ENCODE measurements at regions not wholly inside any gene's neighbourhood (a gene's known extent, or its start where the extent isn't known, plus 50 kb on each side); places are given as distances from the start of the nearest gene placed in this dataset.
A peak's percentile ranks its signal among the peaks of the same experiment; 100 is the strongest.

GRCh38 chr1:229031481-229032341, 239.2 kb upstream of the RAB4A start:
- DNase-seq (ENCODE audit: low read depth) = no peak

GRCh38 chr1:229032375-229032774, 238.5 kb upstream of the RAB4A start:
- no peak for DNase-seq (ENCODE audit: low read depth)

DNA sequence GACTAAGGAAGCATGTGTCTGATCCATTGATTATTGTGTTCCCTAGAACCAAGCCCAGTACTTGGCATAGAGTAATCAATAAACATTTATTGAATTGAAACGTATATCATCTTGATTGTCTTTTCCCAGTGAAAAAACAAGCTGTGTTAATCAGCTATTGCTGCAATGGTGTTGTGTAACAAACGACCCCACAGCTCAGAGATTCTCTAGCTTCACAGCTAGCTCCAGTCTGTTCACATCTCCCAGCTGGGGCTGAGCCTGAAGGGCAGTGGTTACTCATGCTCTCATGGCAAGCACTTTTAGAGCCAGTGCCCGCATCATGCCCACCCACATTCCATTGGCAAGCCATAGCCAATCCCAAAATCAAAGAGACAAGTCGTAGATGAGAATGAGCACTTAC, 237.4 kb upstream of the RAB4A start:
- no peak for DNase-seq (ENCODE audit: low read depth)

DNA sequence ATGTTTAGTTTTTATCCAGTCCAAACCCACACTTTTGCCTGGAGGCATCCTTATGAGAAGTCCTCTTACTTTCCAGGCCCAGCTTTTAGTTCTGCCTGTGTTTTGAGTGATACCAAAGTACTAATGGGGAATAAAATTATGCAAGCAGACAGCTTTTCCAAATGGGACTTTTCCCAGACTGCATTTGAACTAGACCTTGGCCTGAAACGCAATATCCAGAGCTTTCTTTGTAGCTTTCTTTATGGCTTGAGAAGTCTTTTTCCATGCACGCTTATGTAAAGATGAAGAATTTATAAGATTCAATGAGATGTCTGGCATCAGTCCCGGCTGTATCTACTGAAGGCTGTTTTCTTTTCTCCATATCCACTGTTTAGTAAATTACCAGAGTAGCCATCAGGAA, 236.6 kb upstream of the RAB4A start:
- no peak for DNase-seq (ENCODE audit: low read depth)

- DNase-seq (ENCODE audit: low read depth) = no peak
Observed at GRCh38 chr1:229035054-229035747, 235.7 kb upstream of the RAB4A start.

DNA sequence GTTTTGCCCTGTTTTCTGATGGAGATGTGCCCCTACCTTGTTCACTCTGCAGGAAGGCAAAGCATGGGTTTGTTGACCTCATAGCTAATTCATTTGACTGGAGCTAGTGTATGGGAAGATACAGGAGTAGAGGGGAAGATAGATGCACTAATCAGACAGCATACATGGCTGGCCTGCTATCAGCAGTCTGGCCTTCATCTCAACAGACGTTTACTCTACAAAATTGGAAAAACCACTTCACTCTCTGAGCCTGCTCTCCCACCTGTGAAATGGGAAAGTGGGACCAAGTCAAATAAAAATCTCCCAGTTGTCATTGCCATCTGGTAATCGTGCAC, 235.2 kb upstream of the RAB4A start:
- no peak for DNase-seq (ENCODE audit: low read depth)

GRCh38 chr1:229037806-229038405, 233.0 kb upstream of the RAB4A start:
- DNase-seq (ENCODE audit: low read depth) = no peak

GRCh38 chr1:229040630-229041358, 230.1 kb upstream of the RAB4A start:
- no peak for DNase-seq (ENCODE audit: low read depth)

- DNase-seq (ENCODE audit: low read depth) = no peak
Observed at GRCh38 chr1:229041946-229042345, 229.0 kb upstream of the RAB4A start.

DNA sequence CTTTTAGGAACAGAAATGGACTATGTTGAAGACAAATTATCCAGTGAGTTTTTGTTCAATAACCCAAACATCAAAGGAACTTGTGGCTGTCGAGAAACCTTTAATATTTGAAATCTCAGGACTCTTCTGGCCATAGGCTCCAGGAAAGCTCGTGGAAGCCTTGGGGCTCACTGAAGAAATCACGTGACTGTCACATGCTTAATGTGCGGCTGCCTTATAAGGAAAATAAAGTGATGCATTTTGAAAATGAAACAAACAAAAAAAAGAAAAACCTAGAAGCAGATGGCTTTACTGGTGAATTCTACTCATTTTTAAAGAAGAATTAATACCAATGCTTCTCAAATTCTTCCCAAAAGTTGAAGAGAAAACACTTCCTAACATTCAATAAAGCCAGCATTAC, 228.4 kb upstream of the RAB4A start:
- no peak for DNase-seq (ENCODE audit: low read depth)

GRCh38 chr1:229043115-229043514, 227.8 kb upstream of the RAB4A start:
- DNase-seq (ENCODE audit: low read depth) = no peak

DNA sequence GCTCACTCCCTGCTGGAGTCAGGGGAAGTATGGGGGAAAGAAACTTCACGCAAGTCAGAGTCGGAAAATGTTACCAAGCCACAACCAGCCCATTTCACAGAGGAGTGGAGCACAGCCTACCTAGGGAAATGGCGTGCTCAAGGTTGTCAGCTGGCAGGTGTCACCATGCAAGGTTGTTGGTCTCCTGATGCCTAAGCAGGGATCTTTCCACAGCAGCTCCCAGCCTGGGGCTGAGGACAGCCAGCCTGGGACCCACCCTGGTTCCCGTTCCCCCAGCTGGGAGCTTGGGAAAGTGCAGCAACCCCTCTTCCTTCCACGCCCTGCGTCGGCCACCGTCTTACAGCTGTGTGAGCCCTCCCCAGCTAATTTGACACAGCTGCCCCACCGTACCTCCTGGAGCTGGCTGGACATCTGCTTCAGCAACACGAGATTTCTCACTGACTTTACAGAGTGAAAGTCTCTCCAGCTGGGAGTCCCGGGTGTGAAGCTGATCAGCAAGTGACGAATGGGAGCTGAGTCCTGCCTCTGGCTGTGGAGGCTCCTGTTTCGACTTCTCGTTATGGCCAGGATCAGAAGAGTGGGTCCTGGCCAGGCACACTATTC, 224.6 kb upstream of the RAB4A start:
- no peak for DNase-seq (ENCODE audit: low read depth)

- no peak for DNase-seq (ENCODE audit: low read depth)
Observed at GRCh38 chr1:229047161-229047839, 223.6 kb upstream of the RAB4A start.

GRCh38 chr1:229047840-229048620, 222.9 kb upstream of the RAB4A start:
- DNase-seq (ENCODE audit: low read depth) = no peak

DNA sequence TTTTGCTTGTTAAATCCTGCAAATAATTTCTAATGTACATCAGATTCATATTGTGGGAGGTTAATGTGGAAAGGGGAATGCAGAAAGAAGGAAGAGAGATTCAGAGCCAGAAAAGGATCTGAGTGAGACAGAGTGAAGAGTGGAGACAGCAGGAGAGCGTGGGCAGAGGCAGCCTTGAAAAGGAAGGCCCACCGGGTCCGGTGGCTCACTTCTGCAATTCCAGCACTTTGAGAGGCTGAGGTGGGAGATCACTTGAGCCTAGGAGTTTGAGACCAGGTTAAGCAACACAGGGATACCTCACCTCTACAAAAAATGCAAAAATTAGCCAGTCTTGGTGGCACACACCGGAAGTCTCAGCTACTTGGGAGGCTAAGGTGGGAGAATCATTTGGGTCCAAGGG, 222.0 kb upstream of the RAB4A start:
- no peak for DNase-seq (ENCODE audit: low read depth)

GRCh38 chr1:229056046-229056445, 214.9 kb upstream of the RAB4A start:
- DNase-seq (ENCODE audit: low read depth) = no peak

DNA sequence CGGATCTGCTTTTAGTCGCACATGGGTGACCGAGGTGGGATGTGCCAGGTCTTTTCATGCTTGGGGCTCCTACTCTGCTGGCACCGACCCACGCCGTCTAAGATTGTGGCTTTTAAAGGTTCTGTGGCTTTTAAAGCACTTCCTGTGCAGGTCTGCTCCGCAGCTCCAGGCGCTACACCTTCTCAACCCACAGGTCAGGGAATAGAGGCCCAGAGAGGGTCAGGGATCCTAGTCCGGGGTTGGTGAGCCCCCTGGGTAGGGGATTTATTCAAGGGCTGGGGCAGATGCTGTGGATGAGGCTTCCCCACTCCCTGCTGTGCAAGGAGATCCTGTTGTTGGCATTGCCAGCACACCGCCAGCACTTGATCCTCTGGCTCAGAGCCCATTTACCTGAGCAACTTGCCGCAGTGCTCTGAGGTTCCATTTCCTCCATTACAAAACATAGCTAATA, 212.8 kb upstream of the RAB4A start:
- peak; percentile 11 for DNase-seq (ENCODE audit: low read depth)

- no peak for DNase-seq (ENCODE audit: low read depth)
Observed at GRCh38 chr1:229058729-229059128, 212.2 kb upstream of the RAB4A start.

DNA sequence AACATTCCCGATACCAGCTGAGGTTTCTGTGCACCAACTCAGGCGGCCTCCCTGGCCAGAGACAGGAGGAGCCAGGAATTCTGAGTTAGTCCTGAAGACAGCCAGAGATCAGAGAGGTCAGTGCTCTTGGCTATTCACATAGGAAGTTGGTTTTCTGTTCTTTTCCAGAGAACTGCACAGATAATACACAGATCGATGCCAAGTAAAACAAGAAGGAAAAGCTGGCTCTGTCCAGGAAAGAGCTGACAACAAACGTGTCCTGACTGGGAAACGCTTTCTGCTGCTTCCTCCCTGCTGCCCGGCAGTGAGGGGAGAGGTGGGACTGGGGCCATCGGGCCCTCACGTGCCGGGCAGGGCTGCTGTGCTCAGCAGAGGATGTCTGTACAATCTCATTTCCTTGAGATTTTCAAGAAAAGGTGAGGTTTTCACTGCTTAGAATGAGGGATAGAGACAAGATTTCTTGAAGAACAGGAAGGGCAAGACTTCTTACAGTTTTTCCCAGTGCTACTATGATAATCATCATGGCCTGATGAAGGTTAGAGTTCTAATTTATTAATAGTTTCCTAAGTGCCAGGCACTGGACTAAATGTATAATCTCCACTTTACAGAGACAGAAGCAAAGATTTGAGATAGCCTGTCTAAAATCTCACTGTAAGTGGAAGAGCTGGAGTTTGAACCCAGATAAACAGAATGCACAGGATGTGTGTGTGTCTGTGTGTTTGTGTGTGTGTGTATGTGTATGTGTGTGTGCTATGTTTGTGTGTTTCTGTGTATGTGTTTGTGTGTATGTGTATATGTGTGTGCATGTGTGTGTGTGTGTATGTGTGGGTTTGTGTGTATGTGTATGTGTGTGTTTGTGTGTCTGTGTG, 211.0 kb upstream of the RAB4A start:
- no peak for DNase-seq (ENCODE audit: low read depth)

GRCh38 chr1:229062135-229062534, 208.8 kb upstream of the RAB4A start:
- no peak for DNase-seq (ENCODE audit: low read depth)
